ENCODE measurements at regions not wholly inside any gene's neighbourhood (a gene's known extent, or its start where the extent isn't known, plus 50 kb on each side); places are given as distances from the start of the nearest gene placed in this dataset.

DNA sequence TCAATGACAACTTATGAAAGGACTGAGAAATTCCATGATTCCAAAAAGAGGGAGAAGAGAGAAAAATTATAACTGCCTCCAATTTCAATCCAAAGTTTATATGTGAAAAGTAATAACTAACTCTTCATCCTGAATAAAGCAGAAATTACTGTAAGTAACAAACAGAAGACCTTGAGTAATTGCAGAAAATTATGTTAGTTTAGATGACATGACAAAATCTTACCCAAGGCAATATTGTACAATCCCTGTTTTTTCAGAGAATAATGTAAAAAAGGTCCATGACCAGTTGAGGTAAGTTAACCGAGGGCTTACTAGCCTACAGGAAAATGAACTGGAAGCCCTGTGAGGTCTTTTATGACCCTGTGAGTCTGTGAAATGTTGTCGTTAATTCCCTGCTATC, 949.5 kb upstream of the SOX9 start:
- H3K27me3 ChIP-seq: no peaks in the 10 kb centered on the region
- DNase-seq (no peak), ATAC-seq (no peak)
- 67% methylated on average over 2 of the region's 2 CpGs for WGBS (ENCODE audit: insufficient coverage, low coverage, low lambda C conversion rate, missing lambda C conversion rate)
- TF ChIP-seq POLR2A (IDR thresholded peaks at IDR 0.05) (no peak), CTCF (IDR thresholded peaks at IDR 0.05) (no peak)
- H3K36me3 ChIP-seq: no peaks in the 10 kb centered on the region
- no peaks in the 10 kb centered on the region for H3K9me3 ChIP-seq
- H3K4me1 ChIP-seq: no peaks in the 10 kb centered on the region
- no peak overlapping the region for H3K27ac ChIP-seq
- H3K4me3 ChIP-seq: no peak overlapping the region
- intact Hi-C loops (cut with DNase I): no loop called here

- no peak for TF ChIP-seq POLR2A (IDR thresholded peaks at IDR 0.05)
- TF ChIP-seq CTCF (IDR thresholded peaks at IDR 0.05): no peak
- DNase-seq (no peak), ATAC-seq (no peak)
- Histone ChIP-seq H3K27me3 (no peaks in the 10 kb centered on the region), H3K9me3 (no peaks in the 10 kb centered on the region), H3K4me1 (no peaks in the 10 kb centered on the region), H3K27ac (no peak overlapping the region), H3K4me3 (no peak overlapping the region), H3K36me3 (no peaks in the 10 kb centered on the region)
- intact Hi-C loops (cut with DNase I): no loop called here
- 74% methylated on average over 3 of the region's 3 CpGs for WGBS (ENCODE audit: insufficient coverage, low coverage, low lambda C conversion rate, missing lambda C conversion rate)
Observed at GRCh38 chr17:71173991-71174390, 946.8 kb upstream of the SOX9 start.

DNA sequence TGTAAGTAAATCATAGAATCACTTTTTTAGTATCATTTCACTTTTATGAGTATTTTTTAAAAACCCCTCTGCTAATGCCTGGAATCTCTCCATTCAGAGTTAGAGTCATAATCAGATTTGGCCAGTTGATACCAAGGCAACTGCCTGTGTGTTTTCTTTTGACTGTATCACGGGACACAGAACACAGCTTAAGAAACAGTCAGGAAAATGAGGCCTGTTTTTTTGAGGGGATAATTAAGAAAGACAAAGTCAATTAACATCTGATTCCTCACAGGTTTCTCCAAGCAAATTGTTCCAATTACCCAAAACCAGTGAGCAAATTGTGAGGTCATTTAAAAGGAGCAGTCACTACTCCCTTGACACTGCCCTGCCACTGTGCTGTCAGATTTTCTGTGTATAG, 944.5 kb upstream of the SOX9 start:
- Histone ChIP-seq H3K4me3 (no peak overlapping the region), H3K27me3 (no peaks in the 10 kb centered on the region), H3K9me3 (no peaks in the 10 kb centered on the region), H3K4me1 (no peaks in the 10 kb centered on the region), H3K36me3 (no peaks in the 10 kb centered on the region), H3K27ac (no peak overlapping the region)
- TF ChIP-seq POLR2A (IDR thresholded peaks at IDR 0.05) (no peak), CTCF (IDR thresholded peaks at IDR 0.05) (no peak)
- intact Hi-C loops (cut with DNase I): no loop called here
- 43% methylated on average over 1 of the region's 1 CpG for WGBS (ENCODE audit: insufficient coverage, low coverage, low lambda C conversion rate, missing lambda C conversion rate)
- ATAC-seq: no peak
- no peak for DNase-seq

- Histone ChIP-seq H3K27ac (no peak overlapping the region), H3K36me3 (no peaks in the 10 kb centered on the region), H3K4me1 (no peaks in the 10 kb centered on the region), H3K27me3 (no peaks in the 10 kb centered on the region), H3K9me3 (no peaks in the 10 kb centered on the region), H3K4me3 (no peak overlapping the region)
- intact Hi-C loops (cut with DNase I): no loop called here
- ATAC-seq: no peak
- TF ChIP-seq CTCF (IDR thresholded peaks at IDR 0.05): no peak
- 77% methylated on average over 6 of the region's 6 CpGs for WGBS (ENCODE audit: insufficient coverage, low coverage, low lambda C conversion rate, missing lambda C conversion rate)
- DNase-seq: no peak
Observed at GRCh38 chr17:71176928-71177443, 943.8 kb upstream of the SOX9 start.

DNA sequence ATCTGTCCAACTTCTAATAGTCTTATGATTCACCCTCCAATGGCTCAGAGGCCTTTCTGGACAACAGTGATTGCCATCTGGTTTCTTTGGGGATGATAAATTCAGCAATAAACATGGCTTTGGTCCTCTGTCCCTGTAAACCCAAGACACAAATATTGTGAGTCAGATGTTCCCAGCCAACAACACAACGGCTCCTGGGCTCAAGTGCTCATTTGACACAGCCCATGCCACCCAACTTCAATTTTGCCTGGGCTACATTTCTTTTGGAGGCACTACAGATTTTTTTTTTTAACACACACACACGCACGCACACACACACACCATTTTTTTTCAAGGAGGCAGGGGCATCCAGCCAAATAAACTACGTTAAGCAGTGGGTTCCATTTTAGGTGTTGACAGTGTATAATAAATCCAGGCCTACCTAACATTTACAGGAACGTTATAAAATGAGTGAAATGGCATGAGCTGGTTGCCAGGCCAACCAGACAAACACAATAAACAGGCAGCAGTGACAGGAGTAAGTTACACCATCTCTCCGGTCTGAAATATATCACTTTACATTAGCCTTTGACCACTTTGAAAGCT, 939.9 kb upstream of the SOX9 start:
- H3K27ac ChIP-seq: no peak overlapping the region
- no peaks in the 10 kb centered on the region for H3K9me3 ChIP-seq
- DNase-seq (no peak), ATAC-seq (no peak)
- TF ChIP-seq POLR2A (IDR thresholded peaks at IDR 0.05) (no peak), CTCF (IDR thresholded peaks at IDR 0.05) (no peak)
- H3K4me3 ChIP-seq: no peak overlapping the region
- no peaks in the 10 kb centered on the region for H3K36me3 ChIP-seq
- no peaks in the 10 kb centered on the region for H3K4me1 ChIP-seq
- 67% methylated on average over 6 of the region's 6 CpGs for WGBS (ENCODE audit: insufficient coverage, low coverage, low lambda C conversion rate, missing lambda C conversion rate)
- intact Hi-C loops (cut with DNase I): no loop called here
- H3K27me3 ChIP-seq: no peaks in the 10 kb centered on the region
